ENCODE measurements at regions not wholly inside any gene's neighbourhood (a gene's known extent, or its start where the extent isn't known, plus 50 kb on each side); places are given as distances from the start of the nearest gene placed in this dataset.

- no peak overlapping the region for H2BK15ac ChIP-seq (ENCODE audit: low read length)
- no peak overlapping the region for H3K23ac ChIP-seq (ENCODE audit: low read depth, low read length, poor library complexity)
- no peak overlapping the region for H3K4me3 ChIP-seq (ENCODE audit: low read length in 2 of 2)
- H3K36me3 ChIP-seq (replicated peaks in 1 of 2; ENCODE audit: control insufficient read depth in 2 of 2, insufficient read depth in 2 of 2, low read length in 2 of 2) = peaks cover 0 to 63% of the 10 kb centered on the region in 2 donors
- H3K79me1 ChIP-seq (ENCODE audit: low read depth, low read length) = no peaks in the 10 kb centered on the region
- no peak overlapping the region for H2BK120ac ChIP-seq (ENCODE audit: low read depth, low read length)
- H2BK5ac ChIP-seq (ENCODE audit: low read length) = no peak overlapping the region
- H3K9me3 ChIP-seq (replicated peaks in 1 of 2; ENCODE audit: control insufficient read depth in 2 of 2, insufficient read depth in 1 of 2, low read depth in 1 of 2, low read length in 2 of 2) = peaks cover 0 to 83% of the 10 kb centered on the region in 2 donors
- no peak overlapping the region for H2AFZ ChIP-seq (ENCODE audit: low read length)
- no peak overlapping the region for H3K27ac ChIP-seq (replicated peaks; ENCODE audit: low read length)
- no peak overlapping the region for H3K14ac ChIP-seq (ENCODE audit: low read length)
- DNase-seq (ENCODE audit: low spot score) = no peak
- H2AK5ac ChIP-seq (ENCODE audit: low read depth, low read length) = no peak overlapping the region
- no peak overlapping the region for H3K4me2 ChIP-seq (ENCODE audit: insufficient read depth, low read length, poor library complexity, severe bottlenecking)
- H3K27me3 ChIP-seq (ENCODE audit: control insufficient read depth in 3 of 3, insufficient read depth in 3 of 3, low read depth in 1 of 3, low read length in 3 of 3) = no peaks in the 10 kb centered on the region
- H2BK12ac ChIP-seq (ENCODE audit: low read length) = no peak overlapping the region
- peaks cover 0 to 6% of the 10 kb centered on the region in 2 donors for H3K4me1 ChIP-seq (ENCODE audit: control insufficient read depth in 2 of 2, insufficient read depth in 1 of 2, low read depth in 1 of 2, low read length in 2 of 2)
- no peak overlapping the region for H3K4ac ChIP-seq (ENCODE audit: low read length)
- no peak overlapping the region for H3K18ac ChIP-seq (ENCODE audit: low read length)
- no peak overlapping the region for H4K91ac ChIP-seq (ENCODE audit: low read depth, low read length, poor library complexity)
- H3K9ac ChIP-seq (ENCODE audit: low read depth, low read length, poor library complexity) = no peak overlapping the region
- no peak overlapping the region for H4K8ac ChIP-seq (ENCODE audit: low read depth, low read length)
These were observed 86.7 kb upstream of the NCKAP5 start for GRCh38 chr2:133654949-133655348.

DNA sequence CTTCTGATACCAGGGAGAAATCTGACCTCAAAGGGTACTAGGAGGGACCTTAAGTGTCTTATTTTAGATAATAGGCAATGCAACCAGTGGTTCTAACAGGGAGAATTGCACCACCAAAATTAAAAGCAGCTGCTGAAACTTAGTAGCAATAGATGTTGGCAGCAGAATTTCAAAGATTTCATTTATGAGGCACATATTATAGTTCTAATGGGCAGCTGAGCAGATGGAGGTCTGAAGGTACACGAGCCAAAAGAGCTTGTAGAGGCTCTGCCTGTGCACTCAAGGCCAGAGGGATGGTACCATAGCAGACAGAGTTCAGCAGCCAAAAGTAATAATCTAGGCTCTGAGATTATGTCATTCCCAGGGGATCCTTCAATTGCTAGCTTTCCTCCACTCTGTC lies 87.3 kb upstream of the NCKAP5 start:
- no peak overlapping the region for H3K23ac ChIP-seq (ENCODE audit: low read depth, low read length, poor library complexity)
- peaks cover 0 to 70% of the 10 kb centered on the region in 2 donors for H3K36me3 ChIP-seq (replicated peaks in 1 of 2; ENCODE audit: control insufficient read depth in 2 of 2, insufficient read depth in 2 of 2, low read length in 2 of 2)
- H3K14ac ChIP-seq (ENCODE audit: low read length) = no peak overlapping the region
- H4K91ac ChIP-seq (ENCODE audit: low read depth, low read length, poor library complexity) = no peak overlapping the region
- no CpG with 5 or more reads among the region's 1 CpG for WGBS, 2 donors (ENCODE audit: extremely low coverage in 2 of 2, insufficient read length in 2 of 2, insufficient replicate concordance in 1 of 2)
- H4K8ac ChIP-seq (ENCODE audit: low read depth, low read length) = no peak overlapping the region
- no peak overlapping the region for H3K9ac ChIP-seq (ENCODE audit: low read depth, low read length, poor library complexity)
- H3K4me1 ChIP-seq (ENCODE audit: control insufficient read depth in 2 of 2, insufficient read depth in 1 of 2, low read depth in 1 of 2, low read length in 2 of 2) = peaks cover 0 to 6% of the 10 kb centered on the region in 2 donors
- no peak overlapping the region for H3K4me2 ChIP-seq (ENCODE audit: insufficient read depth, low read length, poor library complexity, severe bottlenecking)
- no peak for DNase-seq (ENCODE audit: low spot score)
- H3K18ac ChIP-seq (ENCODE audit: low read length) = no peak overlapping the region
- H2AFZ ChIP-seq (ENCODE audit: low read length) = no peak overlapping the region
- no peaks in the 10 kb centered on the region for H3K79me1 ChIP-seq (ENCODE audit: low read depth, low read length)
- H3K27me3 ChIP-seq (ENCODE audit: control insufficient read depth in 3 of 3, insufficient read depth in 3 of 3, low read depth in 1 of 3, low read length in 3 of 3) = no peaks in the 10 kb centered on the region
- no peak overlapping the region for H3K4ac ChIP-seq (ENCODE audit: low read length)
- no peak overlapping the region for H2AK5ac ChIP-seq (ENCODE audit: low read depth, low read length)
- no peak overlapping the region for H2BK15ac ChIP-seq (ENCODE audit: low read length)
- H3K27ac ChIP-seq (replicated peaks; ENCODE audit: low read length) = no peak overlapping the region
- H2BK12ac ChIP-seq (ENCODE audit: low read length) = no peak overlapping the region
- peaks cover 0 to 83% of the 10 kb centered on the region in 2 donors for H3K9me3 ChIP-seq (replicated peaks in 1 of 2; ENCODE audit: control insufficient read depth in 2 of 2, insufficient read depth in 1 of 2, low read depth in 1 of 2, low read length in 2 of 2)
- H2BK5ac ChIP-seq (ENCODE audit: low read length) = no peak overlapping the region
- H2BK120ac ChIP-seq (ENCODE audit: low read depth, low read length) = no peak overlapping the region
- H3K4me3 ChIP-seq (ENCODE audit: low read length in 2 of 2) = no peak overlapping the region

- H2BK12ac ChIP-seq (ENCODE audit: low read length) = no peak overlapping the region
- peaks cover 0 to 78% of the 10 kb centered on the region in 2 donors for H3K9me3 ChIP-seq (replicated peaks in 1 of 2; ENCODE audit: control insufficient read depth in 2 of 2, insufficient read depth in 1 of 2, low read depth in 1 of 2, low read length in 2 of 2)
- H3K4me3 ChIP-seq (ENCODE audit: low read length in 2 of 2) = no peak overlapping the region
- no peak overlapping the region for H2AFZ ChIP-seq (ENCODE audit: low read length)
- no peak overlapping the region for H3K4me2 ChIP-seq (ENCODE audit: insufficient read depth, low read length, poor library complexity, severe bottlenecking)
- H3K79me1 ChIP-seq (ENCODE audit: low read depth, low read length) = no peaks in the 10 kb centered on the region
- no peak overlapping the region for H3K18ac ChIP-seq (ENCODE audit: low read length)
- H3K27ac ChIP-seq (replicated peaks; ENCODE audit: low read length) = no peak overlapping the region
- peaks cover 0 to 74% of the 10 kb centered on the region in 2 donors for H3K36me3 ChIP-seq (replicated peaks in 1 of 2; ENCODE audit: control insufficient read depth in 2 of 2, insufficient read depth in 2 of 2, low read length in 2 of 2)
- H3K27me3 ChIP-seq (ENCODE audit: control insufficient read depth in 3 of 3, insufficient read depth in 3 of 3, low read depth in 1 of 3, low read length in 3 of 3) = no peaks in the 10 kb centered on the region
- no peak overlapping the region for H3K4ac ChIP-seq (ENCODE audit: low read length)
- no peak overlapping the region for H3K14ac ChIP-seq (ENCODE audit: low read length)
- no peak overlapping the region for H2BK5ac ChIP-seq (ENCODE audit: low read length)
- H3K9ac ChIP-seq (ENCODE audit: low read depth, low read length, poor library complexity) = no peak overlapping the region
- no peak overlapping the region for H2BK15ac ChIP-seq (ENCODE audit: low read length)
- WGBS, 2 donors (ENCODE audit: extremely low coverage in 2 of 2, insufficient read length in 2 of 2, insufficient replicate concordance in 1 of 2) = no CpG with 5 or more reads among the region's 6 CpGs
- peaks cover 0 to 6% of the 10 kb centered on the region in 2 donors for H3K4me1 ChIP-seq (ENCODE audit: control insufficient read depth in 2 of 2, insufficient read depth in 1 of 2, low read depth in 1 of 2, low read length in 2 of 2)
- no peak for DNase-seq (ENCODE audit: low spot score)
- no peak overlapping the region for H4K8ac ChIP-seq (ENCODE audit: low read depth, low read length)
- H2BK120ac ChIP-seq (ENCODE audit: low read depth, low read length) = no peak overlapping the region
- no peak overlapping the region for H4K91ac ChIP-seq (ENCODE audit: low read depth, low read length, poor library complexity)
- H2AK5ac ChIP-seq (ENCODE audit: low read depth, low read length) = no peak overlapping the region
- H3K23ac ChIP-seq (ENCODE audit: low read depth, low read length, poor library complexity) = no peak overlapping the region
These were observed 89.3 kb upstream of the NCKAP5 start for GRCh38 chr2:133657591-133657990.

DNA sequence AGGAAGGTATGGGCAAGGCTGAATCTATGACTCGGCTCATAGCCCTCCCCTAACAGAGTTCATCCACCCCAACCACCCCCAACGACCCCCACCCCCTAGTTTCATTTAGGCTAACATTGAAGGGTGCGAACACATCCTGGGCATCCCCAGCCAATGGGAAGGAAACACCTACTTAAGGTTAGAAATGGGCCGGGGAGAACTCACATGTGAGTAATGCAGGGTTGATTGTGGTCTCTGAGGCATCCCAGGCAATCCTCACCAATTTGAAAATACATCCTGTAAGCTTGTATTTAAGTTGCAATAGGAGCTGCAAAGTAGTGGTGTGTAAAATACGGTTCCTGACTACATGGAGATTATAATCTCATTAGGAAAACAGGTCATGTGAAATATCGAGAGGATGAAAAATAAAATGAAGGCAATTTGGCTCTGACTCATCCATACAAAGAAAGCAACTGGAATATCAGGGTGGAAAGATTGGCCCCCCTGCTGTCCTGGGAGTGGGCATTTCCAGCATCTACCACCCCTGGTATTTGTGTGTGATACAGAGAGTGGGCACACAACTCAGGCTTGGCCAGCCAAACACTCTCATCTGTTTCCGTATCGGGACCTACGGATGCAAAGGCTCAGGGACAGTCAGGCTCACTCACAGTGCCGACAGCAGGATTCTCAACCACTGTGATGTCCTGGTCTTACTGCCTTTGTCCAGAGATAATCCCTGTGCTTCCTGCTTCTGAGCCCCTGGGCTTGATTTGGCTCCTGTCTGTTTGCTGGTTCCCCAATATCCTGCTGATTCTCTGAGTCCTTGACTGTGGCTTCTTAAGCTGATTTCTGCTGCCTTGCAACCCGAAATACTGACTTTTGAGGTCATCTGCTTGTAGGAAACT lies 90.0 kb upstream of the NCKAP5 start:
- WGBS, 2 donors (ENCODE audit: extremely low coverage in 2 of 2, insufficient read length in 2 of 2, insufficient replicate concordance in 1 of 2) = no CpG with 5 or more reads among the region's 11 CpGs
- Histone ChIP-seq H2BK5ac (ENCODE audit: low read length) (no peak overlapping the region), H3K14ac (ENCODE audit: low read length) (no peak overlapping the region), H2AFZ (ENCODE audit: low read length) (no peak overlapping the region), H3K27ac (replicated peaks; ENCODE audit: low read length) (no peak overlapping the region), H2BK12ac (ENCODE audit: low read length) (peak overlapping the region; percentile 27), H4K91ac (ENCODE audit: low read depth, low read length, poor library complexity) (no peak overlapping the region), H3K4ac (ENCODE audit: low read length) (no peak overlapping the region), H3K79me1 (ENCODE audit: low read depth, low read length) (no peaks in the 10 kb centered on the region), H3K27me3 (ENCODE audit: control insufficient read depth in 3 of 3, insufficient read depth in 3 of 3, low read depth in 1 of 3, low read length in 3 of 3) (no peaks in the 10 kb centered on the region), H3K9me3 (replicated peaks in 1 of 2; ENCODE audit: control insufficient read depth in 2 of 2, insufficient read depth in 1 of 2, low read depth in 1 of 2, low read length in 2 of 2) (peaks cover 0 to 75% of the 10 kb centered on the region in 2 donors), H3K9ac (ENCODE audit: low read depth, low read length, poor library complexity) (peak overlapping the region; percentile 47), H2BK15ac (ENCODE audit: low read length) (no peak overlapping the region), H3K23ac (ENCODE audit: low read depth, low read length, poor library complexity) (no peak overlapping the region), H4K8ac (ENCODE audit: low read depth, low read length) (no peak overlapping the region), H3K4me1 (ENCODE audit: control insufficient read depth in 2 of 2, insufficient read depth in 1 of 2, low read depth in 1 of 2, low read length in 2 of 2) (peaks cover 0 to 6% of the 10 kb centered on the region in 2 donors), H3K18ac (ENCODE audit: low read length) (peak overlapping the region; percentile 78), H3K4me2 (ENCODE audit: insufficient read depth, low read length, poor library complexity, severe bottlenecking) (no peak overlapping the region), H2BK120ac (ENCODE audit: low read depth, low read length) (no peak overlapping the region), H3K4me3 (ENCODE audit: low read length in 2 of 2) (no peak overlapping the region), H3K36me3 (replicated peaks in 1 of 2; ENCODE audit: control insufficient read depth in 2 of 2, insufficient read depth in 2 of 2, low read length in 2 of 2) (peaks cover 0 to 74% of the 10 kb centered on the region in 2 donors), H2AK5ac (ENCODE audit: low read depth, low read length) (no peak overlapping the region)
- peak; percentile 14 for DNase-seq (ENCODE audit: low spot score)

Data from neuronal stem cell (in vitro differentiated cells).